H9 (cell line): ENCODE measurements at regions not wholly inside any gene's neighbourhood (a gene's known extent, or its start where the extent isn't known, plus 50 kb on each side); places are given as distances from the start of the nearest gene placed in this dataset.

Experiments used
- DNase-seq: peaks from one replicate; pipeline ENCODE4 v3.0.0-alpha.2; 2017
- H2AFZ ChIP-seq: one replicate; pipeline ENCODE4 v1.6.1; 2013; ENCODE audit warnings: mild to moderate bottlenecking, low read length, control low read depth, moderate library complexity
- H2AK5ac ChIP-seq: 2 replicates; pipeline ENCODE4 v1.6.1; 2013; ENCODE audit warnings: low read length, control low read depth, mixed read lengths; ENCODE audit not compliant: insufficient read length
- H2BK120ac ChIP-seq: one replicate; pipeline ENCODE4 v1.6.1; 2013; ENCODE audit warnings: low read depth, mild to moderate bottlenecking, low read length, control low read depth, inconsistent platforms; ENCODE audit not compliant: poor library complexity, severe bottlenecking
- H2BK12ac ChIP-seq: 2 replicates; pipeline ENCODE4 v1.6.1; 2013; ENCODE audit warnings: low read length, control low read depth, mixed read lengths, low read depth; ENCODE audit not compliant: insufficient read length
- H2BK15ac ChIP-seq: 2 replicates; pipeline ENCODE4 v1.6.1; 2013; ENCODE audit warnings: low read depth, low read length, control low read depth
- H2BK20ac ChIP-seq: one replicate; pipeline ENCODE4 v1.6.1; 2013; ENCODE audit warnings: low read depth, mild to moderate bottlenecking, low read length, control low read depth, inconsistent platforms; ENCODE audit not compliant: poor library complexity, severe bottlenecking
- H2BK5ac ChIP-seq: 2 replicates; pipeline ENCODE4 v1.6.1; 2013; ENCODE audit warnings: low read length, control low read depth, mixed read lengths; ENCODE audit not compliant: insufficient read length
- H3K14ac ChIP-seq: 2 replicates; pipeline ENCODE4 v1.6.1; 2013; ENCODE audit warnings: low read length, control low read depth; ENCODE audit not compliant: insufficient read depth
- H3K18ac ChIP-seq: 2 replicates; pipeline ENCODE4 v1.6.1; 2013; ENCODE audit warnings: low read depth, mild to moderate bottlenecking, mixed read lengths, low read length, control low read depth; ENCODE audit not compliant: insufficient read length
- H3K23ac ChIP-seq: 2 replicates; pipeline ENCODE4 v1.6.1; 2013; ENCODE audit warnings: low read length, control low read depth, mixed read lengths, low read depth; ENCODE audit not compliant: insufficient read length
- H3K23me2 ChIP-seq: 2 replicates; pipeline ENCODE4 v1.6.1; 2013; ENCODE audit warnings: low read depth, mild to moderate bottlenecking, mixed read lengths, low read length, control low read depth; ENCODE audit not compliant: insufficient read length, poor library complexity, severe bottlenecking
- H3K27ac ChIP-seq: 2 replicates; pipeline ENCODE4 v1.5.1; 2013; ENCODE audit warnings: low read length, control low read depth, mixed read lengths, low read depth; ENCODE audit not compliant: insufficient read length
- H3K27me3 ChIP-seq: 2 replicates; pipeline ENCODE4 v1.6.1; 2013; ENCODE audit warnings: low read length, control low read depth, inconsistent platforms; ENCODE audit not compliant: insufficient read depth
- H3K4ac ChIP-seq: 2 replicates; pipeline ENCODE4 v1.6.1; 2013; ENCODE audit warnings: low read depth, mild to moderate bottlenecking, control low read depth, inconsistent platforms, low read length, moderate library complexity
- H3K4me1 ChIP-seq: 2 replicates; pipeline ENCODE4 v1.6.1; 2013; ENCODE audit warnings: low read length, control low read depth, inconsistent platforms; ENCODE audit not compliant: insufficient read depth
- H3K4me2 ChIP-seq: 2 replicates; pipeline ENCODE4 v1.6.1; 2013; ENCODE audit warnings: low read length, control low read depth, mixed read lengths; ENCODE audit not compliant: insufficient read length, insufficient read depth
- H3K56ac ChIP-seq: 2 replicates; pipeline ENCODE4 v1.6.1; 2013; ENCODE audit warnings: low read depth, mild to moderate bottlenecking, mixed read lengths, low read length, control low read depth; ENCODE audit not compliant: insufficient read length
- H3K79me1 ChIP-seq: 2 replicates; pipeline ENCODE4 v1.6.1; 2013; ENCODE audit warnings: low read depth, mild to moderate bottlenecking, moderate library complexity, low read length, control low read depth, inconsistent platforms; ENCODE audit not compliant: insufficient read depth, poor library complexity, severe bottlenecking
- H3K79me2 ChIP-seq: 2 replicates; pipeline ENCODE4 v1.6.1; 2013; ENCODE audit warnings: low read length, control low read depth, inconsistent platforms; ENCODE audit not compliant: insufficient read depth
- H3K9ac ChIP-seq: 2 replicates; pipeline ENCODE4 v1.6.1; 2013; ENCODE audit warnings: low read length, control low read depth, mixed read lengths; ENCODE audit not compliant: insufficient read length; ENCODE audit errors: extremely low read depth
- H3K9me3 ChIP-seq: one replicate; pipeline ENCODE4 v1.6.1; 2013; ENCODE audit warnings: low read depth, low read length, inconsistent platforms; ENCODE audit not compliant: control insufficient read depth
- H3T11ph ChIP-seq: one replicate; pipeline ENCODE4 v1.6.1; 2013; ENCODE audit warnings: mild to moderate bottlenecking, low read length, control low read depth, inconsistent platforms
- H4K20me1 ChIP-seq: one replicate; pipeline ENCODE4 v1.6.1; 2013; ENCODE audit not compliant: control insufficient read depth, insufficient read length, insufficient read depth
- H4K5ac ChIP-seq: 2 replicates; pipeline ENCODE4 v1.6.1; 2013; ENCODE audit warnings: low read depth, mild to moderate bottlenecking, mixed read lengths, low read length, control low read depth; ENCODE audit not compliant: insufficient read length
- H4K8ac ChIP-seq: replicated peaks from 2 replicates; pipeline ENCODE4 v1.6.1; 2013; ENCODE audit warnings: low read length, control low read depth, mixed read lengths, low read depth; ENCODE audit not compliant: insufficient read length
- H4K91ac ChIP-seq: 2 replicates; pipeline ENCODE4 v1.6.1; 2013; ENCODE audit warnings: low read depth, mild to moderate bottlenecking, moderate library complexity, mixed read lengths, low read length, control low read depth; ENCODE audit not compliant: insufficient read length
- H3K27ac Mint-ChIP-seq, 3 experiments: 2 replicates in 2 of 3; 3 replicates in 1 of 3; pipeline ENCODE4 v1.8.0; 2020 to 2021; ENCODE audit warnings: mixed read lengths in 3 of 3, mild to moderate bottlenecking in 1 of 3, moderate library complexity in 1 of 3
- H3K27me3 Mint-ChIP-seq: 2 replicates; pipeline ENCODE4 v1.8.0; 2021; ENCODE audit warnings: low read depth, mild to moderate bottlenecking, moderate library complexity, mixed read lengths
- H3K36me3 Mint-ChIP-seq, 3 experiments: 2 replicates in 2 of 3; 3 replicates in 1 of 3; pipeline ENCODE4 v1.8.0; 2020 to 2021; ENCODE audit warnings: low read depth in 3 of 3, mixed read lengths in 3 of 3; ENCODE audit not compliant: insufficient read depth in 1 of 3
- H3K4me1 Mint-ChIP-seq, 2 experiments: 2 replicates each; pipeline ENCODE4 v1.8.0; 2020; ENCODE audit warnings: mixed read lengths in 2 of 2
- H3K4me3 Mint-ChIP-seq, 2 experiments: 2 replicates in 1 of 2; 3 replicates in 1 of 2; pipeline ENCODE4 v1.8.0; 2020 to 2021; ENCODE audit warnings: mild to moderate bottlenecking in 2 of 2, mixed read lengths in 2 of 2, moderate library complexity in 1 of 2
- H3K9me3 Mint-ChIP-seq, 2 experiments: 2 replicates in 1 of 2; 3 replicates in 1 of 2; pipeline ENCODE4 v1.8.0; 2020; ENCODE audit warnings: mild to moderate bottlenecking in 2 of 2, mixed read lengths in 2 of 2, moderate library complexity in 1 of 2
- WGBS: extraction: QIAGEN DNeasy Blood & Tissue Kit; methylation state at CpG from one replicate; pipeline ENCODE4 v1.1.7; 2013; ENCODE audit warnings: missing lambda C conversion rate, low lambda C conversion rate, mixed read lengths; ENCODE audit not compliant: insufficient read length; ENCODE audit errors: extremely low coverage; 5-methylcytosine and 5-hydroxymethylcytosine counted together
- TF ChIP-seq, protein P1 (sequence below): fragments of 200-600 bp; sonication (generic); conservative IDR thresholded peaks from 3 replicates; pipeline ENCODE4 v1.8.0; 2021; ENCODE audit warnings: antibody characterized with exemption, mild to moderate bottlenecking

- no peak overlapping the region for H3K4ac ChIP-seq
- no peak overlapping the region for H2BK20ac ChIP-seq
- H2BK5ac ChIP-seq = no peak overlapping the region
- H3K27ac Mint-ChIP-seq = no peak overlapping the region
- H4K91ac ChIP-seq = no peak overlapping the region
- no peak overlapping the region for H3K4me3 Mint-ChIP-seq
- no peak overlapping the region for H3K56ac ChIP-seq
- H4K8ac ChIP-seq = no peak overlapping the region
- H3K4me1 ChIP-seq = no peaks in the 10 kb centered on the region
- H3K27me3 Mint-ChIP-seq = peaks cover 2% of the 10 kb centered on the region; the same call in 1 of the 2 replicates
- no peak overlapping the region for H2BK15ac ChIP-seq
- no peak overlapping the region for H2AK5ac ChIP-seq
- no peak overlapping the region for H3K18ac ChIP-seq
- no peak overlapping the region for H3K9ac ChIP-seq
- H3K9me3 ChIP-seq = no peaks in the 10 kb centered on the region
- no peak overlapping the region for H2BK12ac ChIP-seq
- peaks cover 2 to 9% of the 10 kb centered on the region in 2 experiments; a peak in 2 of 4 replicates for H3K4me1 Mint-ChIP-seq
- no peaks in the 10 kb centered on the region for H3K79me1 ChIP-seq
- H3K4me2 ChIP-seq = no peak overlapping the region
- no peak for DNase-seq
- no peaks in the 10 kb centered on the region for H3K27me3 ChIP-seq
- H3K79me2 ChIP-seq = no peaks in the 10 kb centered on the region
- H4K20me1 ChIP-seq = no peaks in the 10 kb centered on the region
- no CpG with 5 or more reads among the region's 4 CpGs for WGBS
- H4K5ac ChIP-seq = no peak overlapping the region
- no peaks in the 10 kb centered on the region for H3K36me3 Mint-ChIP-seq
- no peaks in the 10 kb centered on the region for H3K23me2 ChIP-seq
- H3K23ac ChIP-seq = no peak overlapping the region
- H3K27ac ChIP-seq = no peak overlapping the region
- no peak overlapping the region for H3T11ph ChIP-seq
- no peak overlapping the region for H2BK120ac ChIP-seq
- no peaks in the 10 kb centered on the region for H3K9me3 Mint-ChIP-seq
- H2AFZ ChIP-seq = no peak overlapping the region
- TF ChIP-seq, protein P1, sequence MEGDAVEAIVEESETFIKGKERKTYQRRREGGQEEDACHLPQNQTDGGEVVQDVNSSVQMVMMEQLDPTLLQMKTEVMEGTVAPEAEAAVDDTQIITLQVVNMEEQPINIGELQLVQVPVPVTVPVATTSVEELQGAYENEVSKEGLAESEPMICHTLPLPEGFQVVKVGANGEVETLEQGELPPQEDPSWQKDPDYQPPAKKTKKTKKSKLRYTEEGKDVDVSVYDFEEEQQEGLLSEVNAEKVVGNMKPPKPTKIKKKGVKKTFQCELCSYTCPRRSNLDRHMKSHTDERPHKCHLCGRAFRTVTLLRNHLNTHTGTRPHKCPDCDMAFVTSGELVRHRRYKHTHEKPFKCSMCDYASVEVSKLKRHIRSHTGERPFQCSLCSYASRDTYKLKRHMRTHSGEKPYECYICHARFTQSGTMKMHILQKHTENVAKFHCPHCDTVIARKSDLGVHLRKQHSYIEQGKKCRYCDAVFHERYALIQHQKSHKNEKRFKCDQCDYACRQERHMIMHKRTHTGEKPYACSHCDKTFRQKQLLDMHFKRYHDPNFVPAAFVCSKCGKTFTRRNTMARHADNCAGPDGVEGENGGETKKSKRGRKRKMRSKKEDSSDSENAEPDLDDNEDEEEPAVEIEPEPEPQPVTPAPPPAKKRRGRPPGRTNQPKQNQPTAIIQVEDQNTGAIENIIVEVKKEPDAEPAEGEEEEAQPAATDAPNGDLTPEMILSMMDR = no peak
- H3K14ac ChIP-seq = no peak overlapping the region
Observed at GRCh38 chr1:221239181-221239580, 359.9 kb downstream of the HLX start.
